ENCODE measurements at regions not wholly inside any gene's neighbourhood (a gene's known extent, or its start where the extent isn't known, plus 50 kb on each side); places are given as distances from the start of the nearest gene placed in this dataset.

DNA sequence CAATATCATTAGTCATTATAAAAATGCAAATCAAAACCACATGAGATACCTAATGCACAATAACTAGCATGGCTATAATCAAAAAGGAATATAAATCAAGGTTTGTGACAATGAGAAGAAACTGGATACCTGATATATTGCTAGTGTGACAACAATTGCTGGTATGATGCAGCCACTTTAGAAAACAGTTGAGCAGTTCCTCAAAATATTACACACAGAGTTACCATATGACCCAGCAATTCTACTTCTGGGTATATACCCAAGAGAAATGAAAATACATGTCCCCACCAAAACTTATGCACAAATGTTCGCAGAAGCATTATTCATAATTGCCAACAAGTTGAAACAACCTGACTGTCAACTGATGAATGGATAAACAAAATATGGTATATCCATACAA, 339.7 kb upstream of the POU5F2 start:
- Histone ChIP-seq H3K27me3 (replicated peaks in 1 of 2; ENCODE audit: control insufficient read depth in 2 of 2, insufficient read depth in 2 of 2, low read length in 1 of 2) (no peaks in the 10 kb centered on the region), H3K4me2 (ENCODE audit: control insufficient read depth, insufficient read depth) (no peak overlapping the region), H3K4me3 (no peak overlapping the region), H4K20me1 (ENCODE audit: control insufficient read depth, insufficient read depth) (no peaks in the 10 kb centered on the region), H3K27ac (ENCODE audit: control insufficient read depth, insufficient read depth) (no peak overlapping the region), H2AFZ (ENCODE audit: control insufficient read depth, low read depth, low read length) (no peak overlapping the region), H3K36me3 (ENCODE audit: control insufficient read depth in 2 of 2, insufficient read depth in 2 of 2, low read length in 1 of 2) (no peaks in the 10 kb centered on the region), H3K79me2 (ENCODE audit: control insufficient read depth, insufficient read depth, low read length) (peaks cover 2% of the 10 kb centered on the region), H3K4me1 (ENCODE audit: control insufficient read depth, insufficient read depth, low read length) (no peaks in the 10 kb centered on the region), H3K9me3 (replicated peaks; ENCODE audit: control insufficient read depth, insufficient read depth, low read length) (no peaks in the 10 kb centered on the region; the same call in 2 of the 3 replicates), H3K9ac (ENCODE audit: control insufficient read depth, insufficient read depth, low read length) (no peak overlapping the region)
- ChIA-PET RAD21 (ENCODE audit: unreplicated experiment) (no interaction called here), POLR2A (no interaction called here), SMC1A (ENCODE audit: uncharacterized antibody, unreplicated experiment) (no interaction called here), CTCF (no interaction called here)
- in situ Hi-C loops (cut with MboI): no loop called here
- FAIRE-seq (no peak), ATAC-seq (peak; percentile 37), DNase-seq (ENCODE audit: low read depth, low spot score) (no peak)
- intact Hi-C loops (cut with micrococcal nuclease; ENCODE audit: unreplicated experiment): no loop called here
- 5% methylated on average over 1 of the region's 1 CpG for WGBS (ENCODE audit: insufficient coverage, insufficient replicate concordance, low lambda C conversion rate, missing lambda C conversion rate)
- no TSS peak for BruUV-seq (replicated peaks)
- TF ChIP-seq SIX5 (IDR thresholded peaks at IDR 0.05; ENCODE audit: low read depth, low read length, severe bottlenecking): no peak
- peak; percentile 43; the same call in 1 of the 2 replicates for TF ChIP-seq SPI1 (IDR thresholded peaks at IDR 0.05; ENCODE audit: borderline replicate concordance, insufficient read depth, low read depth, low read length)

DNA sequence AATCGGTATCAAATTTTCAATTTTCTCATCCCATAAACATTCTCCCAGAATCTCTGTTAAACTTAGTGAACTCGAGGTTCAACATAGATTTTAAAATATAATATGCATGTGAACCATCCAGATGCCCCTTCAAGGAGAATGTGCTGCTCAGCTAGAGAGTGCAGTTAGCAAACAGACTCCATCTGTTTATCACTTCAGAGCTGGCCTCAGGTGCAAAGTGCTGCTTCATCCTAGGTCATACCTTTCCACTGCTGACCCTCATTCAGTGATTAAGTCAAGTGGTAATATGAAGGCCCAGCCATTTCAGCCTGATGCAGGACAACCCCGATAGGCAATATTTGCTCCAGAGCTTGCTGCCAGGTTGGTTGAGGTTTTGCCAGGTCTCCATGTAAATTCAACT, 339.0 kb upstream of the POU5F2 start:
- no peak for ATAC-seq
- ChIA-PET SMC1A (ENCODE audit: uncharacterized antibody, unreplicated experiment) (no interaction called here), CTCF (interaction anchor here (1.0 kb wide), 1 partner anchor 9 kb away, joined by 3 read pairs; no protein-coding TSS in a partner anchor), RAD21 (ENCODE audit: unreplicated experiment) (no interaction called here), POLR2A (no interaction called here)
- H3K4me3 ChIP-seq: no peak overlapping the region
- in situ Hi-C loops (cut with MboI) (no loop called here), intact Hi-C loops (cut with micrococcal nuclease; ENCODE audit: unreplicated experiment) (no loop called here)
- WGBS (ENCODE audit: insufficient coverage, insufficient replicate concordance, low lambda C conversion rate, missing lambda C conversion rate): 65% methylated on average over 3 of the region's 3 CpGs
- no peaks in the 10 kb centered on the region for H3K36me3 ChIP-seq (ENCODE audit: control insufficient read depth in 2 of 2, insufficient read depth in 2 of 2, low read length in 1 of 2)
- H2AFZ ChIP-seq (ENCODE audit: control insufficient read depth, low read depth, low read length): no peak overlapping the region
- no peaks in the 10 kb centered on the region for H3K27me3 ChIP-seq (replicated peaks in 1 of 2; ENCODE audit: control insufficient read depth in 2 of 2, insufficient read depth in 2 of 2, low read length in 1 of 2)
- TF ChIP-seq ETV6 (conservative IDR thresholded peaks at IDR 0.05 in 1 of 2, IDR thresholded peaks at IDR 0.05 in 1 of 2; ENCODE audit: borderline replicate concordance in 1 of 2, low read depth in 1 of 2) (no peak), JUNB (IDR thresholded peaks at IDR 0.05) (no peak), NRF1 (conservative IDR thresholded peaks at IDR 0.05; ENCODE audit: low read depth, low read length) (no peak), EGR1 (IDR thresholded peaks at IDR 0.05; ENCODE audit: borderline replicate concordance in 1 of 2, low read depth in 2 of 2, low read length in 2 of 2) (no peak)
- TF ChIP-seq, protein P1, sequence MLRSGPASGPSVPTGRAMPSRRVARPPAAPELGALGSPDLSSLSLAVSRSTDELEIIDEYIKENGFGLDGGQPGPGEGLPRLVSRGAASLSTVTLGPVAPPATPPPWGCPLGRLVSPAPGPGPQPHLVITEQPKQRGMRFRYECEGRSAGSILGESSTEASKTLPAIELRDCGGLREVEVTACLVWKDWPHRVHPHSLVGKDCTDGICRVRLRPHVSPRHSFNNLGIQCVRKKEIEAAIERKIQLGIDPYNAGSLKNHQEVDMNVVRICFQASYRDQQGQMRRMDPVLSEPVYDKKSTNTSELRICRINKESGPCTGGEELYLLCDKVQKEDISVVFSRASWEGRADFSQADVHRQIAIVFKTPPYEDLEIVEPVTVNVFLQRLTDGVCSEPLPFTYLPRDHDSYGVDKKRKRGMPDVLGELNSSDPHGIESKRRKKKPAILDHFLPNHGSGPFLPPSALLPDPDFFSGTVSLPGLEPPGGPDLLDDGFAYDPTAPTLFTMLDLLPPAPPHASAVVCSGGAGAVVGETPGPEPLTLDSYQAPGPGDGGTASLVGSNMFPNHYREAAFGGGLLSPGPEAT (IDR thresholded peaks at IDR 0.05; ENCODE audit: low read depth): no peak
- H3K9ac ChIP-seq (ENCODE audit: control insufficient read depth, insufficient read depth, low read length): no peak overlapping the region
- peaks cover 2% of the 10 kb centered on the region for H3K79me2 ChIP-seq (ENCODE audit: control insufficient read depth, insufficient read depth, low read length)
- H4K20me1 ChIP-seq (ENCODE audit: control insufficient read depth, insufficient read depth): no peaks in the 10 kb centered on the region
- no peak for DNase-seq (ENCODE audit: low read depth, low spot score)
- no TSS peak for BruUV-seq (replicated peaks)
- no peak overlapping the region for H3K4me2 ChIP-seq (ENCODE audit: control insufficient read depth, insufficient read depth)
- H3K4me1 ChIP-seq (ENCODE audit: control insufficient read depth, insufficient read depth, low read length): no peaks in the 10 kb centered on the region
- FAIRE-seq: no peak
- H3K27ac ChIP-seq (ENCODE audit: control insufficient read depth, insufficient read depth): no peak overlapping the region
- no peaks in the 10 kb centered on the region; the same call in 2 of the 3 replicates for H3K9me3 ChIP-seq (replicated peaks; ENCODE audit: control insufficient read depth, insufficient read depth, low read length)

All from GM12878 (cell line).